ENCODE measurements at regions not wholly inside any gene's neighbourhood (a gene's known extent, or its start where the extent isn't known, plus 50 kb on each side); places are given as distances from the start of the nearest gene placed in this dataset.

GRCh38 chr10:42984761-42985325, 92.0 kb upstream of the RET start:
- TF ChIP-seq, protein P1, sequence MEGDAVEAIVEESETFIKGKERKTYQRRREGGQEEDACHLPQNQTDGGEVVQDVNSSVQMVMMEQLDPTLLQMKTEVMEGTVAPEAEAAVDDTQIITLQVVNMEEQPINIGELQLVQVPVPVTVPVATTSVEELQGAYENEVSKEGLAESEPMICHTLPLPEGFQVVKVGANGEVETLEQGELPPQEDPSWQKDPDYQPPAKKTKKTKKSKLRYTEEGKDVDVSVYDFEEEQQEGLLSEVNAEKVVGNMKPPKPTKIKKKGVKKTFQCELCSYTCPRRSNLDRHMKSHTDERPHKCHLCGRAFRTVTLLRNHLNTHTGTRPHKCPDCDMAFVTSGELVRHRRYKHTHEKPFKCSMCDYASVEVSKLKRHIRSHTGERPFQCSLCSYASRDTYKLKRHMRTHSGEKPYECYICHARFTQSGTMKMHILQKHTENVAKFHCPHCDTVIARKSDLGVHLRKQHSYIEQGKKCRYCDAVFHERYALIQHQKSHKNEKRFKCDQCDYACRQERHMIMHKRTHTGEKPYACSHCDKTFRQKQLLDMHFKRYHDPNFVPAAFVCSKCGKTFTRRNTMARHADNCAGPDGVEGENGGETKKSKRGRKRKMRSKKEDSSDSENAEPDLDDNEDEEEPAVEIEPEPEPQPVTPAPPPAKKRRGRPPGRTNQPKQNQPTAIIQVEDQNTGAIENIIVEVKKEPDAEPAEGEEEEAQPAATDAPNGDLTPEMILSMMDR (IDR thresholded peaks at IDR 0.05) = no peak
- TF ChIP-seq POLR2AphosphoS5 (IDR thresholded peaks at IDR 0.05; ENCODE audit: insufficient read depth in 1 of 2, low read depth in 1 of 2) = no peak

All from vagina (tissue), 2 donors.